ENCODE measurements at regions not wholly inside any gene's neighbourhood (a gene's known extent, or its start where the extent isn't known, plus 50 kb on each side); places are given as distances from the start of the nearest gene placed in this dataset.

DNA sequence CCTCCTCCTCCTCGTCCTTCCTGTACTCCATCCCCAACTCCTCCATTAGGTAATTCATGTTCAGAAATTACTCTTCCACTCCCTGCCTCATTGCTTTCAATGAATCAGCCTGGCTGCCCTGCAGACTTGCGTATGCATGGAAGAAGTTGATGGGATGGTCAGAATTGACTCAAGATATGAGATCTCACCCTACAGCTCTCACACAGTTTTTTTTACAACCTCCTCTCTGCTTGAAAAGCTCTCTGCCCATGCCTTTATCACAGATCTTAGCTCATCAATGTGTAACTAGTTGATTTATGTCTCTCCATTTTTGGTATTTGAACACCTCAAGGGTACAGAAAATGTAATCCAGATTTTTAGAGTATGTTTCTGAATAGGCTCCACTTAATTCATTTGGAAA, 506.9 kb downstream of the TBC1D4 start:
- TF ChIP-seq POLR2A (IDR thresholded peaks at IDR 0.05), result no peak
- TF ChIP-seq, protein P1, sequence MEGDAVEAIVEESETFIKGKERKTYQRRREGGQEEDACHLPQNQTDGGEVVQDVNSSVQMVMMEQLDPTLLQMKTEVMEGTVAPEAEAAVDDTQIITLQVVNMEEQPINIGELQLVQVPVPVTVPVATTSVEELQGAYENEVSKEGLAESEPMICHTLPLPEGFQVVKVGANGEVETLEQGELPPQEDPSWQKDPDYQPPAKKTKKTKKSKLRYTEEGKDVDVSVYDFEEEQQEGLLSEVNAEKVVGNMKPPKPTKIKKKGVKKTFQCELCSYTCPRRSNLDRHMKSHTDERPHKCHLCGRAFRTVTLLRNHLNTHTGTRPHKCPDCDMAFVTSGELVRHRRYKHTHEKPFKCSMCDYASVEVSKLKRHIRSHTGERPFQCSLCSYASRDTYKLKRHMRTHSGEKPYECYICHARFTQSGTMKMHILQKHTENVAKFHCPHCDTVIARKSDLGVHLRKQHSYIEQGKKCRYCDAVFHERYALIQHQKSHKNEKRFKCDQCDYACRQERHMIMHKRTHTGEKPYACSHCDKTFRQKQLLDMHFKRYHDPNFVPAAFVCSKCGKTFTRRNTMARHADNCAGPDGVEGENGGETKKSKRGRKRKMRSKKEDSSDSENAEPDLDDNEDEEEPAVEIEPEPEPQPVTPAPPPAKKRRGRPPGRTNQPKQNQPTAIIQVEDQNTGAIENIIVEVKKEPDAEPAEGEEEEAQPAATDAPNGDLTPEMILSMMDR (IDR thresholded peaks at IDR 0.05), result no peak
